Adrenal gland (tissue), 9 donors: ENCODE measurements at regions not wholly inside any gene's neighbourhood (a gene's known extent, or its start where the extent isn't known, plus 50 kb on each side); places are given as distances from the start of the nearest gene placed in this dataset.

Experiments
- DNase-seq, 7 donors: peaks; one replicate each; pipeline ENCODE4 v3.0.0-alpha.2; 2019 to 2020
- H3K27ac ChIP-seq, 5 donors: fragments of 200-600 bp; sonication (generic) in 4 of 5; 1 replicate in 3 of 5; 2 replicates in 2 of 5; pipeline versions ENCODE4 v1.5.1 to v1.8.0; 2016 to 2020; ENCODE audit warnings: mild to moderate bottlenecking in 1 of 5
- H3K27me3 ChIP-seq: fragments of 200-600 bp; 2 replicates; pipeline ENCODE4 v1.8.0; 2021
- H3K36me3 ChIP-seq, 2 donors: fragments of 200-600 bp; replicated peaks in 1 of 2; 1 replicate in 1 of 2; 2 replicates in 1 of 2; pipeline versions ENCODE4 v1.5.1 to v1.8.0; 2018 to 2022
- H3K4me1 ChIP-seq, 2 donors: fragments of 200-600 bp; replicated peaks in 1 of 2; 1 replicate in 1 of 2; 2 replicates in 1 of 2; pipeline versions ENCODE4 v1.5.1 to v1.8.0; 2018 to 2021
- H3K4me3 ChIP-seq, 4 donors: fragments of 200-600 bp; sonication (generic) in 3 of 4; one replicate each; pipeline ENCODE4 v1.5.1; 2016 to 2018
- H3K9me3 ChIP-seq, 3 donors: fragments of 200-600 bp; sonication (generic) in 1 of 3; replicated peaks in 1 of 3; 1 replicate in 2 of 3; 2 replicates in 1 of 3; pipeline versions ENCODE4 v1.5.1 to v1.8.0; 2016 to 2021
- POLR2A ChIP-seq, 2 donors: fragments of 450-650 bp; IDR thresholded peaks; one replicate each; pipeline ENCODE4 v1.6.1; 2017; ENCODE audit warnings: antibody characterized with exemption in 2 of 2, mild to moderate bottlenecking in 2 of 2, moderate library complexity in 1 of 2
- WGBS, 4 donors: extraction: QIAGEN DNeasy Blood & Tissue Kit in 2 of 4; methylation state at CpG; one replicate each; pipeline versions ENCODE4 v1.1.5 to v1.1.7; 2013 to 2017; 5-methylcytosine and 5-hydroxymethylcytosine counted together
- intact Hi-C, 2 donors: fragments of 100-400 bp; cut with DNase I; formaldehyde crosslinking; loops; one replicate each; pipeline versions ENCODE4 v1.14.1 to v1.15.0; 2022 to 2023
- TF ChIP-seq, protein P1 (sequence below), 6 experiments: fragments of 450-650 bp in 4 of 6; fragments of 200-600 bp in 2 of 6; sonication (generic) in 1 of 6; IDR thresholded peaks; 1 replicate in 5 of 6; 2 replicates in 1 of 6; pipeline versions ENCODE4 v1.5.1 to v1.8.0; 2016 to 2021; ENCODE audit warnings: antibody characterized with exemption in 6 of 6, mild to moderate bottlenecking in 2 of 6, moderate library complexity in 1 of 6
- donor health status: healthy with polysubstance abuse.
- donor health status: Bipolar disorder and iron deficiency.
- donor health status: DM: yes; HTN: yes; CAD: no.
- donor health status: DM: no; HTN: no; CAD: no.
- donor health status: DM: no; HTN: no; CAD: no.

DNA sequence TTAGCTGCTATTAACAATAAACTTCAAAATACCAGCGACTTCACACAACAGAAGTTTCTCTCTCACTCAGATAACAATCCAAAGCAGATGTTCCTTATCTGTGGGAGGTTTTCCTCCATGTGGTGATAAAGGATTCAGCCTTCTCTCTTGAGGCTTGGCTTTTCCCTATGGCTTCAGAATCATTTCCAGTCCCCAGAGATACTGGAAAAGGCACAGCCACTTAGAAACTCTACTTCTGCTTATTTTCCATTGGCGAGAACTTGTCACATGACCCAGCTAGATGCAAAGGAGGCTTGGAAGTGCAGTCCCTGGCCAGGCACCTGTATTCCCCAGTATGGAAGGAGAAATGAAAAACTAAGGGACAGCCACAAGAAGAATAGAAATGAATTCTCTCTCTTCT lies 344.8 kb downstream of the MTX2 start:
- H3K27ac ChIP-seq = no peak overlapping the region
- intact Hi-C loops = no loop called here

DNA sequence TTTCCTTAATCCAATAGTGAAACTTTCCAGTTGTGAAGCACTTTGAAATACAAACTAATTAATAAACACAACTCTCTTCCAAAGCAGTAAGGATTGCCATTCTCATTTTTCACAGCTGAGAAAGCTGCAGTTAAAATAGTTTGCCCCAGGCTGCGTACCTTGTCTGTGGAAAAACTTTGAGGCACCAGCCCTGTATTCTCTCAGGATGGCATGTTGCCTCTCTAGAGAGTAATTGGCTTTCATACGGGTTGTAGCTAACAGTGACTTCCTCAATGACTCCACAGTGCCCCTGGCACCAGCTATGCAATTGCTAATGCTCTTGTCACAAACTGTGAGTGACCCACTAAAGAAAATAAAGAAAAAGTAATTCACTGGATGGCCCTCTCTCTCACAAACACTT lies 345.7 kb downstream of the MTX2 start:
- Histone ChIP-seq H3K9me3 (no peaks in the 10 kb centered on the region), H3K27ac (no peak overlapping the region), H3K4me3 (no peak overlapping the region), H3K36me3 (no peaks in the 10 kb centered on the region), H3K4me1 (no peaks in the 10 kb centered on the region), H3K27me3 (no peaks in the 10 kb centered on the region)
- no peak for TF ChIP-seq POLR2A (IDR thresholded peaks at IDR 0.05)
- TF ChIP-seq, protein P1, sequence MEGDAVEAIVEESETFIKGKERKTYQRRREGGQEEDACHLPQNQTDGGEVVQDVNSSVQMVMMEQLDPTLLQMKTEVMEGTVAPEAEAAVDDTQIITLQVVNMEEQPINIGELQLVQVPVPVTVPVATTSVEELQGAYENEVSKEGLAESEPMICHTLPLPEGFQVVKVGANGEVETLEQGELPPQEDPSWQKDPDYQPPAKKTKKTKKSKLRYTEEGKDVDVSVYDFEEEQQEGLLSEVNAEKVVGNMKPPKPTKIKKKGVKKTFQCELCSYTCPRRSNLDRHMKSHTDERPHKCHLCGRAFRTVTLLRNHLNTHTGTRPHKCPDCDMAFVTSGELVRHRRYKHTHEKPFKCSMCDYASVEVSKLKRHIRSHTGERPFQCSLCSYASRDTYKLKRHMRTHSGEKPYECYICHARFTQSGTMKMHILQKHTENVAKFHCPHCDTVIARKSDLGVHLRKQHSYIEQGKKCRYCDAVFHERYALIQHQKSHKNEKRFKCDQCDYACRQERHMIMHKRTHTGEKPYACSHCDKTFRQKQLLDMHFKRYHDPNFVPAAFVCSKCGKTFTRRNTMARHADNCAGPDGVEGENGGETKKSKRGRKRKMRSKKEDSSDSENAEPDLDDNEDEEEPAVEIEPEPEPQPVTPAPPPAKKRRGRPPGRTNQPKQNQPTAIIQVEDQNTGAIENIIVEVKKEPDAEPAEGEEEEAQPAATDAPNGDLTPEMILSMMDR (IDR thresholded peaks at IDR 0.05) = no peak
- intact Hi-C loops = no loop called here
- 55 to 72% (median 62%) methylated on average over 2 of the region's 2 CpGs for WGBS, 4 donors
- DNase-seq = no peak

More for the DNA sequence above, 344.8 kb downstream of the MTX2 start:
- no peak overlapping the region for H3K4me3 ChIP-seq
- H3K9me3 ChIP-seq = no peaks in the 10 kb centered on the region
- no peaks in the 10 kb centered on the region for H3K4me1 ChIP-seq
- TF ChIP-seq, protein P1 (IDR thresholded peaks at IDR 0.05) = no peak
- no peak for TF ChIP-seq POLR2A (IDR thresholded peaks at IDR 0.05)
- no peak for DNase-seq
- H3K27me3 ChIP-seq = no peaks in the 10 kb centered on the region
- no peaks in the 10 kb centered on the region for H3K36me3 ChIP-seq
- WGBS, 4 donors = 52 to 77% (median 70%) methylated on average over 2 of the region's 2 CpGs

DNA sequence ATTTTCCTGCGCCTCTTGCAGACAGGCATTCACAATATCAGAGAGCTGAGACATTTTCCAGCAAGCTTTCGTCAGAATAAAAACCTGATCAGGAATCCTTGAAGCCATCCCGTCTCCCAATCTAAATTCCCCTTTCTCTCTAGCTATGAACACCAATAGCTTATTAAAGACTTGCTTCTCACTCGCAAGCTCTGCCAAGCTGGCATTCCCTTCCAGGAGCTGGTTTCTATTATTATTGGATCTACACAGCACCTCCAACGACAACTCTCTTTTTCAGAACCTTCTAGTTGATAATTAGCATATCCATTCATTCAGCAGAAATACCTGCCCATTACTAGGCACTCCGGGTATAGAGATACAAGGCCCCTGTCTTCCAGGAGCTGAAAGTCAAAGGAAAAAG lies 350.3 kb downstream of the MTX2 start:
- TF ChIP-seq, protein P1 (IDR thresholded peaks at IDR 0.05) = no peak
- no peak for TF ChIP-seq POLR2A (IDR thresholded peaks at IDR 0.05)
- no peak overlapping the region for H3K4me3 ChIP-seq
- H3K9me3 ChIP-seq = no peaks in the 10 kb centered on the region
- no peaks in the 10 kb centered on the region for H3K4me1 ChIP-seq
- no peaks in the 10 kb centered on the region for H3K27me3 ChIP-seq
- WGBS, 4 donors = 88 to 94% (median 93%) methylated on average over 6 of the region's 6 CpGs
- H3K36me3 ChIP-seq = no peaks in the 10 kb centered on the region
- DNase-seq = no peak
- intact Hi-C loops = no loop called here
- no peak overlapping the region for H3K27ac ChIP-seq

DNA sequence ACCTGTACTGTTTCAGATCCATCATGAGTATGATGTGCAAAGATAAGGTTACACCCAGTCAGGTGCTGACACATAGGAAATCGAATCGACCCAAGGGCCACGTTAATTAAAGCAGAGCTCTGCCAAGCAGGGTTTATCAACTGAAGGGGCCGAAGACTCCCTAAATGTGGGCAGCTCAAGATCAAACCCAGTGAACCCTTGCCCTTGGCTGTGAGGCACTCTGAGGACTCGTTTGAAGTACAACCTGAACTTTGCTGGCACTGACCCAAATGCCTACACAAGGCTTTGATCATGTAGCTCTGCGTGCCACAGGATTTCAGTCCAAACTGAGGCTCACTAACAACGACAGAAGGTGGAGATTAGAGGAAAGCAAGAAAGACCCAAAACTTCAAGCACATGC lies 352.1 kb downstream of the MTX2 start:
- TF ChIP-seq, protein P1 (IDR thresholded peaks at IDR 0.05) = no peak
- no peak for TF ChIP-seq POLR2A (IDR thresholded peaks at IDR 0.05)
- H3K27ac ChIP-seq = no peak overlapping the region
- H3K27me3 ChIP-seq = no peaks in the 10 kb centered on the region
- H3K36me3 ChIP-seq = no peaks in the 10 kb centered on the region
- DNase-seq = no peak
- intact Hi-C loops = no loop called here
- 46 to 65% (median 56%) methylated on average over 5 to 7 of the region's 7 CpGs for WGBS, 4 donors
- no peak overlapping the region for H3K4me3 ChIP-seq
- H3K4me1 ChIP-seq = no peaks in the 10 kb centered on the region
- H3K9me3 ChIP-seq = no peaks in the 10 kb centered on the region
